HEK293T (cell line): ENCODE measurements at regions not wholly inside any gene's neighbourhood (a gene's known extent, or its start where the extent isn't known, plus 50 kb on each side); places are given as distances from the start of the nearest gene placed in this dataset.

Experiments
- ARNT ChIP-seq: fragments of 450-650 bp; IDR thresholded peaks from 2 replicates; pipeline ENCODE4 v1.6.1; 2017; ENCODE audit warnings: mild to moderate bottlenecking
- BHLHE40 ChIP-seq: fragments of 450-650 bp; IDR thresholded peaks from 2 replicates; pipeline ENCODE4 v1.6.1; 2016; ENCODE audit warnings: mild to moderate bottlenecking, moderate library complexity, borderline replicate concordance
- CTBP1 ChIP-seq: fragments of 450-650 bp; IDR thresholded peaks from 2 replicates; pipeline ENCODE4 v1.6.1; 2016; ENCODE audit warnings: borderline replicate concordance
- ELF4 ChIP-seq: fragments of 450-650 bp; IDR thresholded peaks from 2 replicates; pipeline ENCODE4 v1.6.1; 2017; ENCODE audit warnings: antibody characterized with exemption
- FOXA1 ChIP-seq: fragments of 450-650 bp; IDR thresholded peaks from 2 replicates; pipeline ENCODE4 v1.6.1; 2016; ENCODE audit warnings: mild to moderate bottlenecking
- FOXK2 ChIP-seq: fragments of 450-650 bp; IDR thresholded peaks from 2 replicates; pipeline ENCODE4 v1.6.1; 2016; ENCODE audit warnings: mild to moderate bottlenecking
- FOXM1 ChIP-seq: fragments of 450-650 bp; IDR thresholded peaks from 2 replicates; pipeline ENCODE4 v1.6.1; 2017; ENCODE audit warnings: mild to moderate bottlenecking, borderline replicate concordance
- HDGF ChIP-seq: fragments of 450-650 bp; IDR thresholded peaks from 2 replicates; pipeline ENCODE4 v1.6.1; 2017; ENCODE audit warnings: antibody characterized with exemption, borderline replicate concordance
- SP1 ChIP-seq: fragments of 450-650 bp; IDR thresholded peaks from 2 replicates; pipeline ENCODE4 v1.6.1; 2017
- SUZ12 ChIP-seq: fragments of 450-650 bp; IDR thresholded peaks from 2 replicates; pipeline ENCODE4 v1.6.1; 2016; ENCODE audit warnings: mild to moderate bottlenecking
- TARDBP ChIP-seq: fragments of 450-650 bp; IDR thresholded peaks from 2 replicates; pipeline ENCODE4 v1.6.1; 2016
- ZNF384 ChIP-seq: fragments of 450-650 bp; IDR thresholded peaks from 2 replicates; pipeline ENCODE4 v1.6.1; 2016
- TF ChIP-seq, protein P1 (sequence below): fragments of 450-650 bp; IDR thresholded peaks from 2 replicates; pipeline ENCODE4 v1.6.1; 2016

DNA sequence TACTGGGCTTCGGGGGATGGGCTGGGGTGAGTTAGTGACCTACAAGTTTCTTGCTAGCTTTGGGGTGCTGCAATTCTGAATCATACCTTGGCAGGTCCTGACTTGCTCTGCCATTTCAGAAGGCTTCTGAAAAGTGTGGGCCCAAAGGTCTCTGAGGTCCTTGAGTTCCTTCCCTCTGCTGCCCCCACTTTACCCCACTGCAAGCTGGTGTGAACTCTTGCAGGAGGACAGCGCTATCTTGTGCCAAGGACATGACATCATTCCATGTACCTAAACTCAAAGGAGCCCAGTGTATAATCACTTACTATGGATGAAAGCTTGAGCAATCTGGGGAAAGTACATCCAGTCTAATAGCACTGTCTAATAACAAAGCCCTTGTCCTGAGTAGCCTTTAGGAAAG is 157.4 kb downstream of the RMI1 start:
- no peak for TF ChIP-seq FOXA1
- no peak for TF ChIP-seq ZNF384
- TF ChIP-seq HDGF, result no peak
- TF ChIP-seq ELF4, result no peak
- no peak for TF ChIP-seq FOXM1
- TF ChIP-seq SUZ12, result no peak
- TF ChIP-seq BHLHE40, result no peak
- TF ChIP-seq, protein P1, sequence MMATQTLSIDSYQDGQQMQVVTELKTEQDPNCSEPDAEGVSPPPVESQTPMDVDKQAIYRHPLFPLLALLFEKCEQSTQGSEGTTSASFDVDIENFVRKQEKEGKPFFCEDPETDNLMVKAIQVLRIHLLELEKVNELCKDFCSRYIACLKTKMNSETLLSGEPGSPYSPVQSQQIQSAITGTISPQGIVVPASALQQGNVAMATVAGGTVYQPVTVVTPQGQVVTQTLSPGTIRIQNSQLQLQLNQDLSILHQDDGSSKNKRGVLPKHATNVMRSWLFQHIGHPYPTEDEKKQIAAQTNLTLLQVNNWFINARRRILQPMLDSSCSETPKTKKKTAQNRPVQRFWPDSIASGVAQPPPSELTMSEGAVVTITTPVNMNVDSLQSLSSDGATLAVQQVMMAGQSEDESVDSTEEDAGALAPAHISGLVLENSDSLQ, result no peak
- no peak for TF ChIP-seq ARNT
- no peak for TF ChIP-seq FOXK2
- no peak for TF ChIP-seq SP1
- no peak for TF ChIP-seq TARDBP
- TF ChIP-seq CTBP1, result no peak
